Left lung (tissue), 4 donors: ENCODE measurements at regions not wholly inside any gene's neighbourhood (a gene's known extent, or its start where the extent isn't known, plus 50 kb on each side); places are given as distances from the start of the nearest gene placed in this dataset.

Experiments used
- ATAC-seq: fragments of 200-7000 bp; cut with Tn5 transposase; one replicate; pipeline ENCODE4 v1.9.1; 2020; ENCODE audit warnings: moderate library complexity
- DNase-seq, 4 donors: peaks; one replicate each; pipeline ENCODE4 v3.0.0-alpha.2; 2013 to 2020
- H3K27ac ChIP-seq, 2 donors: fragments of 200-600 bp; sonication (generic) in 1 of 2; one replicate each; pipeline versions ENCODE4 v1.5.0 to v1.8.0; 2020 to 2021
- H3K27me3 ChIP-seq, 2 donors: fragments of 200-600 bp; sonication (generic) in 1 of 2; one replicate each; pipeline versions ENCODE4 v1.5.0 to v1.8.0; 2020 to 2021
- H3K36me3 ChIP-seq, 2 donors: fragments of 200-600 bp; sonication (generic) in 1 of 2; one replicate each; pipeline versions ENCODE4 v1.5.0 to v1.8.0; 2020 to 2021
- H3K4me1 ChIP-seq, 2 donors: fragments of 200-600 bp; one replicate each; pipeline ENCODE4 v1.8.0; 2021
- H3K4me3 ChIP-seq, 2 donors: fragments of 200-600 bp; sonication (generic) in 1 of 2; one replicate each; pipeline versions ENCODE4 v1.5.0 to v1.8.0; 2020 to 2021; ENCODE audit warnings: mild to moderate bottlenecking in 1 of 2
- H3K9me3 ChIP-seq, 2 donors: fragments of 200-600 bp; sonication (generic) in 1 of 2; one replicate each; pipeline versions ENCODE4 v1.5.0 to v1.8.0; 2020 to 2021
- CTCF ChIP-seq, 2 donors: fragments of 200-600 bp; sonication (generic) in 1 of 2; IDR thresholded peaks; one replicate each; pipeline versions ENCODE4 v1.5.0 to v1.8.0; 2021; ENCODE audit warnings: antibody characterized with exemption in 2 of 2
- intact Hi-C, 2 donors: fragments of 100-400 bp; cut with DNase I; formaldehyde crosslinking; loops; one replicate each; pipeline versions ENCODE4 v1.11.2 to v1.14.2; 2022
- donor health status: DM: no; HTN: yes; CAD: no.
- donor health status: DM: no; HTN: no; CAD: no.

GRCh38 chr1:182170891-182171461 lies 109.5 kb upstream of the ZNF648 start:
- Histone ChIP-seq H3K9me3 (no peaks in the 10 kb centered on the region), H3K4me3 (no peak overlapping the region), H3K4me1 (peaks cover 0 to 56% of the 10 kb centered on the region in 2 donors), H3K27me3 (no peaks in the 10 kb centered on the region), H3K36me3 (no peaks in the 10 kb centered on the region), H3K27ac (peak overlapping the region; percentile 58 to 84)
- no peak for DNase-seq
- intact Hi-C loops = no loop called here
- ATAC-seq = peak; percentile 58
- TF ChIP-seq CTCF (IDR thresholded peaks at IDR 0.05) = no peak

DNA sequence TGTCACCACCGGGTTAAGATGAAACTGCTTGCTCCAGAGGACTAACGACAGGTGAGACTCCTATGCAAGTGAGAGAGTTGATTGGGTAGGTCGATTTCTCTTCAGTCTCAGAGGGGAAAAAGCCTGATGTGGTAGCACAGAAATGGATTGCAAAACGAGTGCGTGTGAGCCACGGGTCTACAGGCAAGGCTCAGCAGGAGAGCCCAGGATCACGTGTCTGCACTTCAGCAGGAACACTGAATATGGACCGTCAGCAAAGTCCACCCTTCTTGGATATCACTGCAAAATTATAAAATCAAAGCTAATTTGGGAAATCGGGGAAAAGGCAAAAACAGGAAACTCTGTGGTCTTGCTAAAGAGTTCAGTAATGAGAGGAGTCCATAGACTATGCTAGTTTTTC lies 107.7 kb upstream of the ZNF648 start:
- Histone ChIP-seq H3K36me3 (no peaks in the 10 kb centered on the region), H3K4me1 (peaks cover 3 to 43% of the 10 kb centered on the region in 2 donors), H3K9me3 (no peaks in the 10 kb centered on the region), H3K27ac (peak overlapping the region in 1 of 2 donors; percentile 48), H3K4me3 (no peak overlapping the region), H3K27me3 (no peaks in the 10 kb centered on the region)
- DNase-seq (peak in 2 of 4 donors; percentile 69 to 81), ATAC-seq (peak; percentile 62)
- intact Hi-C loops = no loop called here
- no peak for TF ChIP-seq CTCF (IDR thresholded peaks at IDR 0.05)

DNA sequence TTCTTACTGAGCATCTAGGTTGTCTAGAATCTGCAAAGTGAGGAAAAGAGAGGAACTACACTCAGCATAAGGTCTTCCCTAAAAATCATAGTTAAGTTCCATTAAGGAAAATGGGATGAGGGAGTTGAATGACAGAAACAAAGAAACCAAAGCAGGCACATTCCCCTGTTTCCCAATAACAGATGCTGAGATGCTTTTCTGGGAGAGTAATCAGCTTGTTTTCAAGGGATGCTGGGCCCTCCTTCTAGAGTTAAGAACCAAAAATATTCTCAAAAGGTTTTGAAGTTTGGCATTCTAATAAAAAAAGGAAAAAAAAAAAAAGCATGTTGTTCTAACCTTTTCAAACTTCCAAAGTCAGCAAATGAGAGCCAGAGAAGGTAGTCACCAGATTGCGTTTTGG lies 105.2 kb upstream of the ZNF648 start:
- no peaks in the 10 kb centered on the region for H3K36me3 ChIP-seq
- DNase-seq (no peak), ATAC-seq (no peak)
- H3K9me3 ChIP-seq = no peaks in the 10 kb centered on the region
- no peaks in the 10 kb centered on the region for H3K27me3 ChIP-seq
- H3K4me3 ChIP-seq = no peak overlapping the region
- no peak for TF ChIP-seq CTCF (IDR thresholded peaks at IDR 0.05)
- intact Hi-C loops = no loop called here
- H3K4me1 ChIP-seq = peaks cover 9 to 39% of the 10 kb centered on the region in 2 donors
- no peak overlapping the region for H3K27ac ChIP-seq

DNA sequence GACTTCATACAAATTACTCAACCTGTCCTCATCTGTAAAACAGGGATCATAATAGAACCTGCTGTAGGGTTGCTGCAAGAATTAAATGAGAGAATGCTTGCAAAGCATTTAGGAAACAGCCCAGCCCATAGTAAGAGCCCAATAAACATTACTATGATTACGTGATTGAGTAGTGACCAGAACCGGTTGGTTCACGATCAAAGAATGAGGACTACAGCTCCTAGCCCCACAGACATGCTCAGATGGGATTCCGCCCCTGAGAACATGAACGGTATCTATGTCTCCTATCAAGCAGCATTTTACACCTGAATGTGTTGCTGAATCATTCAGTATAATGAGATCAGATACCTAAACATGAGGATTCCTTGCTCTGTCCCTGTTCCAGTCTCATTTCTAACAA lies 104.8 kb upstream of the ZNF648 start:
- H3K9me3 ChIP-seq = no peaks in the 10 kb centered on the region
- no peak overlapping the region for H3K27ac ChIP-seq
- H3K27me3 ChIP-seq = no peaks in the 10 kb centered on the region
- intact Hi-C loops = no loop called here
- no peak overlapping the region for H3K4me3 ChIP-seq
- ATAC-seq (no peak), DNase-seq (no peak)
- TF ChIP-seq CTCF (IDR thresholded peaks at IDR 0.05) = no peak
- no peaks in the 10 kb centered on the region for H3K36me3 ChIP-seq
- H3K4me1 ChIP-seq = peaks cover 9 to 34% of the 10 kb centered on the region in 2 donors

GRCh38 chr1:182164273-182164672 lies 102.8 kb upstream of the ZNF648 start:
- intact Hi-C loops = no loop called here
- Histone ChIP-seq H3K9me3 (peaks cover 0 to 8% of the 10 kb centered on the region in 2 donors), H3K27ac (no peak overlapping the region), H3K36me3 (no peaks in the 10 kb centered on the region), H3K4me3 (no peak overlapping the region), H3K27me3 (no peaks in the 10 kb centered on the region), H3K4me1 (peaks cover 9 to 16% of the 10 kb centered on the region in 2 donors)
- no peak for TF ChIP-seq CTCF (IDR thresholded peaks at IDR 0.05)
- no peak for DNase-seq
- peak; percentile 42 for ATAC-seq
